HG03558 (cell line): ENCODE measurements at regions not wholly inside any gene's neighbourhood (a gene's known extent, or its start where the extent isn't known, plus 50 kb on each side); places are given as distances from the start of the nearest gene placed in this dataset.

Experiments used
- ATAC-seq: cut with Tn5 transposase; IDR thresholded peaks from one replicate; pipeline ENCODE4 v1.9.1; 2021; ENCODE audit warnings: moderate number of reproducible peaks; ENCODE audit not compliant: unreplicated experiment; ENCODE audit errors: extremely low read depth

GRCh38 chr9:106298997-106299396, 564.0 kb upstream of the ZNF462 start:
- ATAC-seq = no peak

GRCh38 chr9:106304401-106304920, 558.5 kb upstream of the ZNF462 start:
- ATAC-seq = no peak

- no peak for ATAC-seq
Observed at GRCh38 chr9:106305428-106306133, 557.4 kb upstream of the ZNF462 start.

GRCh38 chr9:106307670-106308069, 555.3 kb upstream of the ZNF462 start:
- no peak for ATAC-seq

- ATAC-seq = no peak
Observed at GRCh38 chr9:106309925-106310324, 553.0 kb upstream of the ZNF462 start.

- no peak for ATAC-seq
Observed at GRCh38 chr9:106310782-106311181, 552.2 kb upstream of the ZNF462 start.

GRCh38 chr9:106312906-106313305, 550.1 kb upstream of the ZNF462 start:
- ATAC-seq = no peak

GRCh38 chr9:106314476-106314875, 548.5 kb upstream of the ZNF462 start:
- no peak for ATAC-seq

- no peak for ATAC-seq
Observed at GRCh38 chr9:106321394-106322180, 541.4 kb upstream of the ZNF462 start.

GRCh38 chr9:106322706-106323245, 540.2 kb upstream of the ZNF462 start:
- no peak for ATAC-seq

- ATAC-seq = no peak
Observed at GRCh38 chr9:106324053-106324585, 538.8 kb upstream of the ZNF462 start.

GRCh38 chr9:106324591-106325280, 538.2 kb upstream of the ZNF462 start:
- no peak for ATAC-seq

- no peak for ATAC-seq
Observed at GRCh38 chr9:106326493-106326892, 536.5 kb upstream of the ZNF462 start.

GRCh38 chr9:106333481-106333880, 529.5 kb upstream of the ZNF462 start:
- no peak for ATAC-seq

GRCh38 chr9:106334081-106334480, 528.9 kb upstream of the ZNF462 start:
- ATAC-seq = no peak

GRCh38 chr9:106339882-106340281, 523.1 kb upstream of the ZNF462 start:
- ATAC-seq = no peak

GRCh38 chr9:106350777-106351176, 512.2 kb upstream of the ZNF462 start:
- no peak for ATAC-seq

GRCh38 chr9:106356924-106357323, 506.0 kb upstream of the ZNF462 start:
- no peak for ATAC-seq

- no peak for ATAC-seq
Observed at GRCh38 chr9:106358331-106358730, 504.6 kb upstream of the ZNF462 start.

GRCh38 chr9:106376689-106377088, 486.3 kb upstream of the ZNF462 start:
- no peak for ATAC-seq
